ENCODE measurements at regions not wholly inside any gene's neighbourhood (a gene's known extent, or its start where the extent isn't known, plus 50 kb on each side); places are given as distances from the start of the nearest gene placed in this dataset.

DNA sequence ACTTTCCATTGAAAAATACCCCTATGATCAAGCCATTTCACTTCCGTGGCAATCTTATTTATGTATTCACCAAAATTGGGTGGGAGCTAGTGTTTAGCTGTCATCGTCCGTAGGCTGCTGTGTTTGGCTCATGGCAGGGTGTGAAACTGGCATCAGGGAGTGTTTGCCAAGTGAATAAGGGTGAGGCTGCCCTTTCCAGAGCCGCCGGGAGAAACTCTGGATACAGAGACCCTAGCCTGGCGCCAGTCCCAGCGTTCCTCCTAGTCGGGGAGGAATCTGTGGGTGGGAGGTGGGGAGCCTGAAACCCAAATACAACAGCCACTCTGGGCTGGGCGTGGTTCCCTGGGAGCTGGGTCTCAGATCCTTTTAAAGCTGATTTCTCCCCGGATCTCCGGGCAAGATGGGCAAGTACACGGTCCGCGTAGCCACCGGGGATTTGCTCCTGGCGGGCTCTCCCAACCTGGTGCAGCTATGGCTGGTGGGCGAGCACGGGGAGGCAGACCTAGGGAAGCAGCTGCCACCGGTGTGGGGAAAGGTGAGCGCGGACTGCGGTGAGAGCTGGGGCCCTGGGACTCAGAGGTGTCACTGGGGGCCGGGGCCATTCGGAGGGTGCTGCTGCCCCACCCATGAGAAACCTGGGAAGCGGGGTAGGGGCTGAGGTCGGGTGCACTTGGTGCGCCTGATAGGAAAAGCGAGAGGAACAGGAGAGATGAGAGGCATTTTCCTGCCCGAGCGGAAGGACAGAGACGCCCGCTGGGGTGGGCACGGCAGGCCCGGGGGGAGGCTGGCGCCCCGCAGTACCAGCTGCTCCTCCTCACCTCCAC lies 62.1 kb upstream of the TEKT1 start:
- intact Hi-C loops (cut with DNase I; ENCODE audit: low total_unique reads): loop anchor here (1.0 kb wide), 1 partner anchor 25 kb away; no protein-coding TSS in a partner anchor
- no peak for DNase-seq
- H3K4me1 ChIP-seq: peaks cover 0 to 7% (median 0%) of the 10 kb centered on the region in 4 donors
- no peak overlapping the region for H3K4me3 ChIP-seq
- H3K9me3 ChIP-seq: peaks cover 0 to 3% (median 0%) of the 10 kb centered on the region in 3 donors
- H3K36me3 ChIP-seq: peaks cover 0 to 10% (median 0%) of the 10 kb centered on the region in 3 donors
- peaks cover 0 to 33% of the 10 kb centered on the region in 2 donors for H3K27me3 ChIP-seq
- no peak overlapping the region for H3K27ac ChIP-seq
- no peak for TF ChIP-seq CTCF (IDR thresholded peaks at IDR 0.05)

DNA sequence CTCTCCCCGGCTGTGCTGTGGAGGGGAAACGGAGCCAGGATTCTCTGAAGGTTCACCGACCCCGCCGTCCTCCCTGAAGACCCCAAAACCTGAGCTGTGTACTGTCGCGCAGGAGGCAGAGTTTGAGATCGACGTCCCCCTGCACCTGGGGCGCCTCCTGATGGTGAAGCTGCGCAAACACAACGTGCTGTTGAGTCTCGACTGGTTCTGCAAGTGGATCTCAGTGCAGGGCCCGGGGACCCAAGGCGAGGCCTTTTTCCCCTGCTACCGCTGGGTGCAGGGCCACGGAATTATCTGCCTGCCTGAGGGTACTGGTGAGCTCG lies 62.6 kb upstream of the TEKT1 start:
- no peak overlapping the region for H3K27ac ChIP-seq
- H3K27me3 ChIP-seq: peaks cover 0 to 36% of the 10 kb centered on the region in 2 donors
- DNase-seq: no peak
- H3K4me3 ChIP-seq: no peak overlapping the region
- peaks cover 0 to 7% (median 0%) of the 10 kb centered on the region in 4 donors for H3K4me1 ChIP-seq
- intact Hi-C loops (cut with DNase I; ENCODE audit: low total_unique reads): no loop called here
- TF ChIP-seq CTCF (IDR thresholded peaks at IDR 0.05): no peak
- peaks cover 0 to 3% (median 0%) of the 10 kb centered on the region in 3 donors for H3K9me3 ChIP-seq
- peaks cover 0 to 13% (median 0%) of the 10 kb centered on the region in 3 donors for H3K36me3 ChIP-seq

GRCh38 chr17:6901086-6901485 lies 69.6 kb upstream of the TEKT1 start:
- no peak overlapping the region for H3K4me3 ChIP-seq
- peaks cover 0 to 13% (median 0%) of the 10 kb centered on the region in 3 donors for H3K36me3 ChIP-seq
- no peak overlapping the region for H3K27ac ChIP-seq
- no peaks in the 10 kb centered on the region for H3K4me1 ChIP-seq
- H3K9me3 ChIP-seq: no peaks in the 10 kb centered on the region
- no peak for TF ChIP-seq CTCF (IDR thresholded peaks at IDR 0.05)
- intact Hi-C loops (cut with DNase I; ENCODE audit: low total_unique reads): no loop called here
- peaks cover 0 to 12% of the 10 kb centered on the region in 2 donors for H3K27me3 ChIP-seq
- no peak for DNase-seq

DNA sequence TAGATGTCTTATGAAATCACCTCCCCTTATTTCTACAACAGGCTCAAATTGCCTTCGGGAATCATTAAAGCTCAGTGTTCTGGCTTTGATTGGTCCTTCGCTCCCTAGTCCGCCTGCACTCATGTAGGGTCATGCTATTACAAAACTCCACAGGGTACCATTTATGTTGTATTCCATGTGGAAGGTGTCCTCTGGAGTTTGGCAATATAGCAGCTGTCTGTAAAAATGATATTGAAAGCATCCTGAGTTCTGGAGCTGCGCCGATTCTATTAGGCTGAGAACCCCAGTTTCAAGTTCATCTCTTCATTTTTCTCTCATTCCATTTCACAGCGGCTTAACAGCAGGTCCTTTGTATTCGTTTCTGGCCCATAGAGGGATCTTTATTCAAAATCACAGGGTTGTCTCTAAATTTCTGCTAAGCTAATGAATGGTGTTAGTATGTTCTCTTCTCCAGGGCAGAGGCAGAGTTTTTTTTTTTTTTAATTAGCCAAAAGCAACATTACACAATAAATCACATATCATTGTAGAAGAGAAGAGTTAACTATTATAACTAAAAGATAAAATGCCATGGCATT lies 71.9 kb upstream of the TEKT1 start:
- Histone ChIP-seq H3K4me1 (no peaks in the 10 kb centered on the region), H3K9me3 (no peaks in the 10 kb centered on the region), H3K4me3 (no peak overlapping the region), H3K27ac (no peak overlapping the region), H3K27me3 (peaks cover 0 to 4% of the 10 kb centered on the region in 2 donors), H3K36me3 (peaks cover 0 to 5% (median 0%) of the 10 kb centered on the region in 3 donors)
- DNase-seq: no peak
- intact Hi-C loops (cut with DNase I; ENCODE audit: low total_unique reads): no loop called here
- no peak for TF ChIP-seq CTCF (IDR thresholded peaks at IDR 0.05)

GRCh38 chr17:6908807-6909206 lies 77.3 kb upstream of the TEKT1 start:
- H3K4me3 ChIP-seq: no peak overlapping the region
- TF ChIP-seq CTCF (IDR thresholded peaks at IDR 0.05): no peak
- H3K27me3 ChIP-seq: peaks cover 0 to 4% of the 10 kb centered on the region in 2 donors
- DNase-seq: no peak
- no peak overlapping the region for H3K27ac ChIP-seq
- no peaks in the 10 kb centered on the region for H3K4me1 ChIP-seq
- no peaks in the 10 kb centered on the region for H3K36me3 ChIP-seq
- no peaks in the 10 kb centered on the region for H3K9me3 ChIP-seq
- intact Hi-C loops (cut with DNase I; ENCODE audit: low total_unique reads): no loop called here

Data from tibial artery (tissue), 4 donors.